IMR-90 (cell line): ENCODE measurements at regions not wholly inside any gene's neighbourhood (a gene's known extent, or its start where the extent isn't known, plus 50 kb on each side); places are given as distances from the start of the nearest gene placed in this dataset.

ENCODE experiments used
- ATAC-seq: fragments of 200-7000 bp; cut with Tn5 transposase; 2 replicates; pipeline ENCODE4 v1.9.1; 2020; ENCODE audit warnings: low read depth, mild to moderate bottlenecking, moderate library complexity
- BruUV-seq: library from RNA; stranded (reverse); fragments of 400-500 nt; replicated peaks from 2 replicates; lab custom pipeline; 2021; lab: Mats Ljungman, UMichigan
- CTCF ChIA-PET: fragments of 300-600 bp; formaldehyde crosslinking; extraction: SDS; loops from one replicate; lab custom pipeline; 2021; ENCODE audit warnings: antibody characterized with exemption; lab: Yijun Ruan, JAX
- POLR2A ChIA-PET: fragments of 300-600 bp; sonication (Branson Sonifier 250); formaldehyde crosslinking; loops from one replicate; lab custom pipeline; 2022; ENCODE audit warnings: antibody characterized with exemption; ENCODE audit not compliant: unreplicated experiment; lab: Charles Lee
- DNase-seq: peaks from one replicate; pipeline ENCODE4 v3.0.0; 2013
- H2AFZ ChIP-seq: replicated peaks from 2 replicates; pipeline ENCODE3; 2013; ENCODE audit warnings: low read length, mild to moderate bottlenecking; ENCODE audit not compliant: poor library complexity
- H2AK5ac ChIP-seq: 2 replicates; pipeline ENCODE4 v1.6.1; 2013; ENCODE audit warnings: low read depth, low read length, inconsistent platforms
- H2AK9ac ChIP-seq: replicated peaks from 2 replicates; pipeline ENCODE3; 2013; ENCODE audit warnings: mild to moderate bottlenecking, low read depth, low read length, moderate library complexity; ENCODE audit not compliant: poor library complexity
- H2BK120ac ChIP-seq: 2 replicates; pipeline ENCODE4 v1.6.1; 2013; ENCODE audit warnings: low read depth, low read length, inconsistent platforms
- H2BK15ac ChIP-seq: 3 replicates; pipeline ENCODE4 v1.6.1; 2013; ENCODE audit warnings: low read depth, low read length, inconsistent platforms
- H2BK20ac ChIP-seq: 2 replicates; pipeline ENCODE4 v1.6.1; 2013; ENCODE audit warnings: low read depth, mild to moderate bottlenecking, inconsistent platforms, low read length, moderate library complexity
- H2BK5ac ChIP-seq: 2 replicates; pipeline ENCODE4 v1.6.1; 2013; ENCODE audit warnings: mild to moderate bottlenecking, low read depth, low read length, inconsistent platforms; ENCODE audit not compliant: poor library complexity, severe bottlenecking
- H3K14ac ChIP-seq: replicated peaks from 2 replicates; pipeline ENCODE4 v1.6.1; 2013; ENCODE audit warnings: low read depth, low read length, inconsistent platforms
- H3K18ac ChIP-seq: 2 replicates; pipeline ENCODE4 v1.6.1; 2013; ENCODE audit warnings: low read depth, low read length, control low read depth
- H3K23ac ChIP-seq: 2 replicates; pipeline ENCODE4 v1.6.1; 2013; ENCODE audit warnings: low read depth, low read length, inconsistent platforms
- H3K27ac ChIP-seq: 2 replicates; pipeline ENCODE4 v1.5.1; 2013; ENCODE audit warnings: mild to moderate bottlenecking, control low read depth, low read length; ENCODE audit not compliant: insufficient read depth
- H3K27me3 ChIP-seq: 2 replicates; pipeline ENCODE4 v1.6.1; 2013; ENCODE audit warnings: low read length; ENCODE audit not compliant: control insufficient read depth, insufficient read depth
- H3K36me3 ChIP-seq: 2 replicates; pipeline ENCODE4 v1.6.1; 2013; ENCODE audit warnings: low read length, mixed read lengths; ENCODE audit not compliant: control insufficient read depth, insufficient read depth
- H3K4ac ChIP-seq: 2 replicates; pipeline ENCODE4 v1.6.1; 2013; ENCODE audit warnings: low read depth, low read length, inconsistent platforms
- H3K4me1 ChIP-seq: 2 replicates; pipeline ENCODE4 v1.6.1; 2013; ENCODE audit warnings: low read length, mixed read lengths; ENCODE audit not compliant: control insufficient read depth, insufficient read depth
- H3K4me2 ChIP-seq: 2 replicates; pipeline ENCODE4 v1.6.1; 2013; ENCODE audit warnings: low read depth, mild to moderate bottlenecking, control low read depth, low read length, moderate library complexity
- H3K4me3 ChIP-seq: 2 replicates; pipeline ENCODE4 v1.5.1; 2013; ENCODE audit warnings: low read depth, mild to moderate bottlenecking, control low read depth, low read length, moderate library complexity; ENCODE audit not compliant: insufficient read depth
- H3K56ac ChIP-seq: 2 replicates; pipeline ENCODE4 v1.6.1; 2013; ENCODE audit warnings: low read length, inconsistent platforms; ENCODE audit not compliant: insufficient read depth; ENCODE audit errors: extremely low read depth
- H3K79me1 ChIP-seq, 2 experiments: 2 replicates each; pipeline ENCODE4 v1.6.1; 2013; ENCODE audit warnings: low read length in 2 of 2, inconsistent platforms in 1 of 2, low read depth in 1 of 2
- H3K9ac ChIP-seq: 2 replicates; pipeline ENCODE4 v1.6.1; 2013; ENCODE audit warnings: low read depth, low read length, control low read depth
- H3K9me1 ChIP-seq: 2 replicates; pipeline ENCODE4 v1.6.1; 2013; ENCODE audit warnings: low read length, inconsistent platforms; ENCODE audit not compliant: insufficient read depth
- H3K9me3 ChIP-seq: 2 replicates; pipeline ENCODE4 v1.6.1; 2013; ENCODE audit warnings: low read length; ENCODE audit not compliant: control insufficient read depth, insufficient read depth
- H4K20me1 ChIP-seq: 2 replicates; pipeline ENCODE4 v1.6.1; 2013; ENCODE audit warnings: low read length, inconsistent platforms; ENCODE audit not compliant: insufficient read depth
- H4K5ac ChIP-seq: 2 replicates; pipeline ENCODE4 v1.6.1; 2013; ENCODE audit warnings: mild to moderate bottlenecking, low read depth, low read length, control low read depth
- H4K8ac ChIP-seq, 2 experiments: 2 replicates each; pipeline ENCODE4 v1.6.1; 2013; ENCODE audit warnings: low read depth in 2 of 2, low read length in 2 of 2, control low read depth in 1 of 2, inconsistent platforms in 1 of 2
- H4K91ac ChIP-seq: 2 replicates; pipeline ENCODE4 v1.6.1; 2013; ENCODE audit warnings: low read depth, low read length, inconsistent platforms; ENCODE audit not compliant: insufficient read depth
- NFE2L2 ChIP-seq: fragments of 150-350 bp; IDR thresholded peaks from 2 replicates; pipeline ENCODE4 v1.6.1; 2016; ENCODE audit warnings: low read depth, mild to moderate bottlenecking, low read length
- POLR2A ChIP-seq: IDR thresholded peaks from 2 replicates; pipeline ENCODE4 v1.6.1; 2012; ENCODE audit warnings: mild to moderate bottlenecking, low read depth, low read length
- WGBS, 2 experiments: methylation state at CpG; one replicate each; pipeline versions ENCODE4 v1.1.5 to v1.1.7; 2013; ENCODE audit warnings: missing lambda C conversion rate in 2 of 2; ENCODE audit not compliant: insufficient read length in 1 of 2; ENCODE audit errors: extremely low coverage in 2 of 2; 5-methylcytosine and 5-hydroxymethylcytosine counted together
- dilution Hi-C: fragments of 300-500 bp; cut with HindIII; formaldehyde crosslinking; loops from one replicate; pipeline ENCODE4 v1.14.3; 2018; ENCODE audit warnings: low sequenced_read_pairs; ENCODE audit not compliant: unreplicated experiment
- in situ Hi-C: fragments of 300-500 bp; cut with MboI; formaldehyde crosslinking; loops from 3 replicates; pipeline ENCODE4 v1.14.3; 2019; ENCODE audit warnings: low sequenced_read_pairs, inconsistent platforms, mixed read lengths
- intact Hi-C: fragments of 100-400 bp; cut with micrococcal nuclease; formaldehyde crosslinking; loops from 2 replicates; pipeline ENCODE4 v1.10.0; 2022

- no peak overlapping the region for H3K4me2 ChIP-seq
- BruUV-seq: no TSS peak
- no peaks in the 10 kb centered on the region for H3K9me1 ChIP-seq
- no peak overlapping the region for H4K8ac ChIP-seq
- no peaks in the 10 kb centered on the region; the same call in 1 of the 2 replicates for H3K27me3 ChIP-seq
- no peak overlapping the region for H3K23ac ChIP-seq
- H2BK20ac ChIP-seq: no peak overlapping the region
- no peak overlapping the region for H2BK15ac ChIP-seq
- intact Hi-C loops: no loop called here
- no peak overlapping the region for H3K18ac ChIP-seq
- no peaks in the 10 kb centered on the region for H3K9me3 ChIP-seq
- H2BK5ac ChIP-seq: no peak overlapping the region
- no peak overlapping the region for H4K91ac ChIP-seq
- H3K4me1 ChIP-seq: peaks cover 2% of the 10 kb centered on the region
- no peaks in the 10 kb centered on the region for H3K36me3 ChIP-seq
- DNase-seq (no peak), ATAC-seq (no peak)
- no peak overlapping the region for H3K4ac ChIP-seq
- no peak overlapping the region for H2AFZ ChIP-seq
- H3K56ac ChIP-seq: no peak overlapping the region
- H3K27ac ChIP-seq: no peak overlapping the region
- dilution Hi-C loops: no loop called here
- in situ Hi-C loops: no loop called here
- H2BK120ac ChIP-seq: no peak overlapping the region
- TF ChIP-seq POLR2A (no peak), NFE2L2 (no peak)
- H4K5ac ChIP-seq: no peak overlapping the region
- ChIA-PET CTCF (no interaction called here), POLR2A (no interaction called here)
- no peak overlapping the region for H2AK5ac ChIP-seq
- H3K79me1 ChIP-seq: no peaks in the 10 kb centered on the region
- no peaks in the 10 kb centered on the region for H4K20me1 ChIP-seq
- no peak overlapping the region for H3K14ac ChIP-seq
- no peak overlapping the region for H3K9ac ChIP-seq
- H2AK9ac ChIP-seq: no peak overlapping the region
- H3K4me3 ChIP-seq: no peak overlapping the region
- WGBS, 2 experiments: 100% methylated on average over 1 of the region's 2 CpGs; no CpG with 5 or more reads in 1 of the 2 experiments
Measured at GRCh38 chr4:176619430-176619829, 173.3 kb downstream of the VEGFC start.
